NB4 (cell line): ENCODE measurements at regions not wholly inside any gene's neighbourhood (a gene's known extent, or its start where the extent isn't known, plus 50 kb on each side); places are given as distances from the start of the nearest gene placed in this dataset.

Experiments used
- CTCF ChIP-seq: IDR thresholded peaks from one replicate; pipeline ENCODE4 v1.5.1; 2012; ENCODE audit warnings: low read depth, low read length
- POLR2A ChIP-seq: IDR thresholded peaks from 2 replicates; pipeline ENCODE4 v1.6.1; 2011; ENCODE audit warnings: mild to moderate bottlenecking; ENCODE audit not compliant: insufficient read length; ENCODE audit errors: extremely low read depth
- TF ChIP-seq, protein P1 (sequence below): IDR thresholded peaks from 2 replicates; pipeline ENCODE4 v1.6.1; 2011; ENCODE audit warnings: low read depth, low read length

- TF ChIP-seq CTCF (no peak), POLR2A (no peak)
- TF ChIP-seq, protein P1, sequence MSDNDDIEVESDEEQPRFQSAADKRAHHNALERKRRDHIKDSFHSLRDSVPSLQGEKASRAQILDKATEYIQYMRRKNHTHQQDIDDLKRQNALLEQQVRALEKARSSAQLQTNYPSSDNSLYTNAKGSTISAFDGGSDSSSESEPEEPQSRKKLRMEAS = no peak
These were observed 150.6 kb upstream of the NSMCE3 start for GRCh38 chr15:29420188-29420587.
